ENCODE measurements at regions not wholly inside any gene's neighbourhood (a gene's known extent, or its start where the extent isn't known, plus 50 kb on each side); places are given as distances from the start of the nearest gene placed in this dataset.

DNA sequence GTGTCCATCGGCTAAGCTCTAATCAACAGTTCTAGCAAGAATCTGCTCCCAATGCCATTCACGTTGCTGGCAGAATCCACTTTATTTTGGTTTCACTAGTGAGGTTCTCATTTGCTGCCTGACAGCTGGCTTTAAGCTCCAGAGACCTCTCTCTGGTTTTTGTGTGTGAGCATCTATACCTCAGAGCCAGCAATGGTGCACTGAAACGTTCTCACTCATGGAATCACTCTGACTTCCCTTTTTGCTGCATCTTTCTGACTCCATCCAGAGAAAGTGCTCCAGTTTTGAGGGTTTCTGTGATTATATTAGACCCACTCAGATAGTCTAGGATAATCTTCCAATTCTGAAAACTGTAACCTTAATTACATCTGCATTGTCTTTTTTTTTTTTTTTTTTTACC is 596.6 kb downstream of the RNF144A start (continued):
- TF ChIP-seq, protein P1, sequence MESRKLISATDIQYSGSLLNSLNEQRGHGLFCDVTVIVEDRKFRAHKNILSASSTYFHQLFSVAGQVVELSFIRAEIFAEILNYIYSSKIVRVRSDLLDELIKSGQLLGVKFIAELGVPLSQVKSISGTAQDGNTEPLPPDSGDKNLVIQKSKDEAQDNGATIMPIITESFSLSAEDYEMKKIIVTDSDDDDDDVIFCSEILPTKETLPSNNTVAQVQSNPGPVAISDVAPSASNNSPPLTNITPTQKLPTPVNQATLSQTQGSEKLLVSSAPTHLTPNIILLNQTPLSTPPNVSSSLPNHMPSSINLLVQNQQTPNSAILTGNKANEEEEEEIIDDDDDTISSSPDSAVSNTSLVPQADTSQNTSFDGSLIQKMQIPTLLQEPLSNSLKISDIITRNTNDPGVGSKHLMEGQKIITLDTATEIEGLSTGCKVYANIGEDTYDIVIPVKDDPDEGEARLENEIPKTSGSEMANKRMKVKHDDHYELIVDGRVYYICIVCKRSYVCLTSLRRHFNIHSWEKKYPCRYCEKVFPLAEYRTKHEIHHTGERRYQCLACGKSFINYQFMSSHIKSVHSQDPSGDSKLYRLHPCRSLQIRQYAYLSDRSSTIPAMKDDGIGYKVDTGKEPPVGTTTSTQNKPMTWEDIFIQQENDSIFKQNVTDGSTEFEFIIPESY (IDR thresholded peaks at IDR 0.05; ENCODE audit: extremely low read depth, insufficient replicate concordance, low read length): no peak
- TF ChIP-seq SP1 (IDR thresholded peaks at IDR 0.05; ENCODE audit: low read depth) (no peak), CEBPB (IDR thresholded peaks at IDR 0.05; ENCODE audit: low read depth) (no peak), TCF7L2 (IDR thresholded peaks at IDR 0.05; ENCODE audit: borderline replicate concordance, extremely low read depth, insufficient read depth, insufficient read length) (no peak)

DNA sequence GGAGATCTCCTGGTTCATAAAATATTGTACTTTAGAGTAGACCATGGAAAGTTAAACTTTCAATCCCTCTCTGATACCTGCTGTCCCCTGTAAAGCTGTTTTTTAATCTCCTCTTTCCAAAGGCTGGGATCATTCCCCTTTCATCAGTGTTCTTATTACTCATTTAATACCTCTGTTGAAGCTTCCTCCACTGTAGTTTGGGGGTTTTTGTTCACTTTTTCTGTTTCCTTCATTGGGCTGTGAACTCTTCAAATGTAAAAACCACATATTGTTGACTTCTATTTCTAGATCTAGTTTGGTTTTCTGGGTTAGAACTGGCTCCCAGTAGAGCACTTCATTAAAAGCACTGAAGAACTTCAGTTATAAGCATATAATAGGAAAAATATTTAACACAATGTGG is 598.1 kb downstream of the RNF144A start:
- Histone ChIP-seq H3K9me3 (ENCODE audit: control insufficient read depth in 1 of 2, insufficient read depth in 1 of 2, low read depth in 1 of 2, low read length in 2 of 2) (no peaks in the 10 kb centered on the region), H3K4me3 (replicated peaks in 1 of 2; ENCODE audit: low read depth in 1 of 2, low read length in 2 of 2) (no peak overlapping the region), H3K4me1 (ENCODE audit: control insufficient read depth in 1 of 2, insufficient read depth in 2 of 2, low read length in 2 of 2) (no peaks in the 10 kb centered on the region), H3K27ac (ENCODE audit: low read depth, low read length) (no peak overlapping the region), H3K9me2 (ENCODE audit: insufficient read depth) (no peaks in the 10 kb centered on the region), H2AFZ (ENCODE audit: low read depth, low read length, poor library complexity, severe bottlenecking) (no peak overlapping the region), H3K9ac (ENCODE audit: low read length) (no peak overlapping the region), H3K79me2 (ENCODE audit: insufficient read depth, low read length) (no peaks in the 10 kb centered on the region), H3K36me3 (ENCODE audit: control insufficient read depth in 1 of 2, insufficient read depth in 2 of 2, low read length in 2 of 2) (no peaks in the 10 kb centered on the region), H3K4me2 (ENCODE audit: low read length) (no peak overlapping the region), H3K27me3 (ENCODE audit: insufficient read depth, low read length) (no peaks in the 10 kb centered on the region), H4K20me1 (ENCODE audit: insufficient read depth) (no peaks in the 10 kb centered on the region)
- intact Hi-C loops (cut with micrococcal nuclease): no loop called here
- ChIA-PET CTCF (no interaction called here), RAD21 (ENCODE audit: low non-redundant PET in 1 of 2, low total read pairs in 2 of 2, uncharacterized antibody in 2 of 2, unreplicated experiment in 2 of 2) (no interaction called here), POLR2A (no interaction called here)
- TF ChIP-seq YY1 (IDR thresholded peaks at IDR 0.05; ENCODE audit: extremely low read depth, insufficient replicate concordance, low read depth, low read length) (no peak), POLR2AphosphoS5 (IDR thresholded peaks at IDR 0.05; ENCODE audit: low read depth, low read length) (no peak), CEBPB (IDR thresholded peaks at IDR 0.05; ENCODE audit: low read depth) (no peak), EGR1 (IDR thresholded peaks at IDR 0.05; ENCODE audit: low read depth) (no peak), POLR2A (IDR thresholded peaks at IDR 0.05; ENCODE audit: borderline replicate concordance, extremely low read depth, insufficient read depth, insufficient read length) (no peak), FOSL1 (IDR thresholded peaks at IDR 0.05; ENCODE audit: low read depth) (no peak), EZH2phosphoT487 (IDR thresholded peaks at IDR 0.05; ENCODE audit: borderline replicate concordance) (no peak), SP1 (IDR thresholded peaks at IDR 0.05; ENCODE audit: low read depth) (no peak), ZFX (IDR thresholded peaks at IDR 0.05) (no peak)
- TF ChIP-seq, protein P2, sequence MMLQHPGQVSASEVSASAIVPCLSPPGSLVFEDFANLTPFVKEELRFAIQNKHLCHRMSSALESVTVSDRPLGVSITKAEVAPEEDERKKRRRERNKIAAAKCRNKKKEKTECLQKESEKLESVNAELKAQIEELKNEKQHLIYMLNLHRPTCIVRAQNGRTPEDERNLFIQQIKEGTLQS (IDR thresholded peaks at IDR 0.05): no peak
- BruUV-seq (replicated peaks): no TSS peak
- DNase-seq (ENCODE audit: low read depth, low spot score) (no peak), ATAC-seq (no peak)
